Ecto neural progenitor cell (in vitro differentiated cells): ENCODE measurements at regions not wholly inside any gene's neighbourhood (a gene's known extent, or its start where the extent isn't known, plus 50 kb on each side); places are given as distances from the start of the nearest gene placed in this dataset.

Source experiments
- DNase-seq: peaks from one replicate; pipeline ENCODE4 v3.0.0-alpha.2; 2018; ENCODE audit warnings: low spot score

DNA sequence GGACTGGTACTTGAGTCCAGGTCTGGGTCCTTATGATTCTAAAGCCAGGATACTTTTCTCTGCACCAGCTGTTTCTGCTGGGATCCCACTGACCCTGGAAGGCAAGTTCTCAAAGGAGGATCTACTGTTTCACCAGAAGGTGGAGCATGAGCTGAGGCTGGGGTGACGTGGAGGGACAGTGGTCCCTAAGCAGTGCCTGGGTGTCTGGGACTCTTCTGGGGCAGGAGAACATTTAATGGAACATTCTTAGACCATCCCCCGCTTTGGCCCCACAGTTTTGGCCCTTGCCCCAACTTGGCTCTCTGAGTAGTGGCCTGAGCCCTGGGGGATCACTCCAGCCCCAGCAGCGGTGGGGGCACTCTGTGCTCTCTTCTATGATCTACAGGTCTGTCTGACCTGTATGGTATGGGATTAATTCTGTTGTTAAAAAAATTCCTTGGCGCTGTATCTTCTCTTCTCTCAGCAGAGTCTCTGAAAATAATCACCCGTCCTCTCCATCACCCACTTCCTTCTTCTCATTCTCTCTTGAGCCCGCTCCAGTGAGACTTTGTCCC lies 60.3 kb upstream of the CSF3R start:
- no peak for DNase-seq

GRCh38 chr1:36542024-36542961 lies 59.6 kb upstream of the CSF3R start:
- DNase-seq: no peak

GRCh38 chr1:36540056-36540455 lies 57.3 kb upstream of the CSF3R start:
- DNase-seq: no peak

GRCh38 chr1:36539526-36539925 lies 56.8 kb upstream of the CSF3R start:
- DNase-seq: no peak

- DNase-seq: no peak
Measured at GRCh38 chr1:36537991-36538390, 55.3 kb upstream of the CSF3R start.

DNA sequence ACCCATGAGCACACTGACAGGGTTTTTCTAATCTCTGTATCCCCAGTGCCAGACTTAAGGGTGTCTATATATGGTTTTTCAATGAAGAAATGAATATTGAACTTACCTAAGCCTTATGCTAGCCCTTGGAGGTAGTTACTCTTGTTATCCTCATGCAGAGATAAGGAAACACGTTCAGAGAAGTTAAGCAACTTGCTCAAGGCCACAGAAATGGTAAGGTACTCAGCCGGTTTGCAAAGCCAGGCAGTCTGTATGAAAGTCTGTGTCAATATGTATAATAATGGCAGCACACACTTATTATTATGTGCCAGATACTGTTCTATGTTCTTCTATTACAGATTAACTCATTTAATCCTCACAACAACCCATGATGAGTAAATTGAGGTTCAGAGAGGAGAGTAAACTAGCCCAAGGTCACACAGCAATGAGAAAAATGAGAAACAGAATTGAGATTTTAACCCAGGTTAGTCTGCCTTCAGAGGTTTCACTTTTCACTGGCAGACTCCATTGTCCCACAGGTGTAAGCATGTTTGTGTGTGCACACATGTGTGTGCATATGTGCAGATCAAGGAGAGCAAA lies 54.6 kb upstream of the CSF3R start:
- DNase-seq: no peak

DNA sequence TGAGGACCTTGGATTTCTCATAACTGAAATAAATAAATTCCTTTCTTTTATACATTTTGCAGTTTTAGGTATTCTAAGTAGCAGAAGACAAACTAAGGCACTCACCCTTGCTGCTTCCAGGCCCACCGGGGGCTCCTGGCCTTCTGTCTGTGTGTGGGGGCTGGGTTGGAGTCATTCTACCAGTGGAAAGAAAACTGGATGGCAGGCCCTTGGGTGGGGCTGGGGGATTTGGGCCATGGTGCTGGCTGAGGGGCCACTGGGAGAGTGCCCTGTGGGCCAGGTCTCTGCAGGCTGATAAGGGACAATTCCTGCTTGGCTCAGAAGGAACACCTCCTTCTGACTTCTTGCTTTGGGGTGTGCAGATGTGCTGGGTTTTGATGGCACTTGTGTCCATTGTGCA lies 54.0 kb upstream of the CSF3R start:
- no peak for DNase-seq

GRCh38 chr1:36534711-36535412 lies 52.1 kb upstream of the CSF3R start:
- DNase-seq: no peak

DNA sequence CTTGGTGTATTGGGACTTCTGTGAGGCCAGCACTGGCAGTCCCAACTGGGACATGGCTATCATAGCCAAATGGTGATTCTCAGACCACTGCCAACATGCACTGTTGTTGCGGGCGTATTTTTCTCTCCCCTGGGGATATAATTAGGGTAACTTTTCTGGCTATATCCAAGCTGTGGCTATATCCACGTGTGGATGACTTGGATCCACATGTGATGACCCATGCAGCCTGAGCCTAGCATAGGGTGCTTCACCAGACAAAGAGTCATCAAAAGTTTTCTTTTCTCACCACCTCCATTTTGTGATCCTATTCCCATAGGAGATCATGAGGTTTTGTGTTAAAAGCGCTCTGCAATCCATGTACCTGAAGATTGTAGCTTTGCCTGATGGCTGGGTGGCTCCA lies 51.2 kb upstream of the CSF3R start:
- DNase-seq: no peak

- DNase-seq: no peak
Measured at GRCh38 chr1:36532810-36533401, 50.2 kb upstream of the CSF3R start.
